ENCODE measurements at regions not wholly inside any gene's neighbourhood (a gene's known extent, or its start where the extent isn't known, plus 50 kb on each side); places are given as distances from the start of the nearest gene placed in this dataset.
"Not testable (repeated sequence)": the region's sequence is repeated elsewhere in the genome, so short reads cannot be mapped to it uniquely, and the experiment has no call there.

- TF ChIP-seq CTCF, POLR2A (IDR thresholded peaks at IDR 0.05): not testable (repeated sequence)
Observed at GRCh38 chr2:91587098-91587497, 2895.6 kb downstream of the RPIA start.

Data from Peyer's patch (tissue), 4 donors.